HG02973 (cell line): ENCODE measurements at regions not wholly inside any gene's neighbourhood (a gene's known extent, or its start where the extent isn't known, plus 50 kb on each side); places are given as distances from the start of the nearest gene placed in this dataset.
A peak's percentile ranks its signal among the peaks of the same experiment; 100 is the strongest.
"Not testable (repeated sequence)": the region's sequence is repeated elsewhere in the genome, so short reads cannot be mapped to it uniquely, and the experiment has no call there.

Experiments
- ATAC-seq: cut with Tn5 transposase; IDR thresholded peaks from one replicate; pipeline ENCODE4 v1.9.1; 2021; ENCODE audit warnings: moderate library complexity; ENCODE audit not compliant: unreplicated experiment

DNA sequence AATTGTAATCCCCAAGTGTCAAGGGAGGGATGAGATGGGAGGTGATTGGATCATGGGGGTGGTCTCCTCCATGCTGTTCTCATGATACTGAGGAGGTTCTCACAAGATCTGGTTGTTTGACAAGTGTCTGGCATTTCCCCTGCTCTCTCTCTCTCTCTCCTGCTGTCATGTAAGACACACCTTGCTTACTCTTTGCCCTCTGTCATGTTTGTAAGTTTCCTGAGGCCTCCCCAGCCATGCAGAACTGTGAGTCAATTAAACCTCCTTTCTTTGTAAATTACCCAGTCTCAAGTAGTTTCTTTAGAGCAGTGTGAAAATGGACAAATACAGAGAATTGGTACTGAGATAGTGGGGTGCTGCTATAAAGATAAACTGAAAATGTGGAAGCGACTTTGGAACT is 207.9 kb downstream of the HINT1 start:
- no peak for ATAC-seq

DNA sequence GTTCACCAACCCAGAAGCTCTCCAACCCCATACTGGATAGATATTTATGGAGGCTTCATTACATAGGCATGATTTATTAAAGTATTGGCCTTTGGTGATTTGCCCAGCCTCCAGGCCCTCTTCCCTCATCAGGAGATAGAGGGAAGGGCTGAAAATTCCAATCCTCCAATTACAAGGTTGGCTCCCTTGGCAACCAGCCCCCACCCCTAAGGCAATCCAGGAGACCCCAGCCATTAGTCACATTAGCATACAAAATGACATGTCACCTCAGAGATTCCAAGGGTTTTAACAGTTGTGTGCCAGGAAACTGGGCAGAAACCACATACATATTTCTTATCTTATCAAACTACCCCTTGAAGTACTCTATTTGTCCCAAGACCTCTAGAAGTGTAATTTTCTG is 210.0 kb downstream of the HINT1 start:
- no peak for ATAC-seq

DNA sequence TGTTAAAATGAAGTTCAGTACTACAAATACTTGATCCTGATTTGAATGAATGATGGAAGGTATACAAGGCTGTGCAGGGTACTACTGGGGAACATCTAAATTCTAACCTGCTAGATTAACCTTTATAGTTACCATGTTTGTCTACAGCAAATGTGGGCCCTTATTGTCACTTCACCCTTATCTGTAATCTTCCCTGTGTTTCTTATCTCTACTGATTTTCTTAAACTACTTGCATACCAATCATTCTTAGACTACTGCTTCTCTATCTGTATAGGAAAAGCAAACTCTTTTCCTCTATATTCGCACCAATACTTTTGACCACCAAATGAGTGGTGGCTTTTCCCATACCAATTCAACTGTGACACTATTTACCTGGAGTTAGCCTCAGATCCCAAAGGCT is 210.7 kb downstream of the HINT1 start:
- no peak for ATAC-seq

DNA sequence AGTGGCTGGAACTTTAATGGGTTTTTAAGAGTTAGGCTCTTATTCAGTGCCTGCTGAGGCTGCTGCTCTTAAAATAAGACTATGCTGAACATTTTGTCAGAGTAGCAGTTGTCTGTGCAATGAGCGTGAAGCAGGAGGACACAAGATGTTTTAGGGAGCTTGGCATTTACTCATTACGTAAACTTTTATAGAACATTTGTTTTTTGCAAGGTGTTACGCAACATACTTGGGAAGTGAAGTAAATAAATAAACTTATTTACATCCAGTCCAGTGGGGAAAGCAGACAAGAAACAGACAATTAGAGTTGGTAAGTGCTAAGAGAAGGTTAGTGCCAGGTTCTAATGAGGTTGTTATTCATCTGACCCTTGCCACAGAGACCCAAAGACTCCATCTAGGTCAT is 226.0 kb downstream of the HINT1 start:
- no peak for ATAC-seq

DNA sequence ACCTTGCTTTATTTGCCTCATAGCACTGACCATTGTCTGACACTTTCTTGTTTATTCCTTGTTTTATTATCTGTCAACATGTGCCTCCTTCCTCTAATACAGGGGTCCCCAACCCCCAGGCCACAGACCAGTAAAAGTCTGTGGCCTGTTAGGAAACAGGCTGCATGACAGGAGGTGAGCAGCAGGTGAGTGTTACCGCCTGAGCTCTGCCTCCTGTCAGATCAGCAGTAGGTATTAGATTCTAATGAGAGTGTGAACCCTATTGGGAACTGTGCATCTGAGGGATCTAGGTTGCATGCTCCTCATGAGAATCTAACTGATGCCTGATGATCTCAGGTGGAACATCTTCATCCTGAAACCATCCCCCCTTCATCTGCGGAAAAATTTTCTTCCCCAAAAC is 228.0 kb downstream of the HINT1 start:
- no peak for ATAC-seq

DNA sequence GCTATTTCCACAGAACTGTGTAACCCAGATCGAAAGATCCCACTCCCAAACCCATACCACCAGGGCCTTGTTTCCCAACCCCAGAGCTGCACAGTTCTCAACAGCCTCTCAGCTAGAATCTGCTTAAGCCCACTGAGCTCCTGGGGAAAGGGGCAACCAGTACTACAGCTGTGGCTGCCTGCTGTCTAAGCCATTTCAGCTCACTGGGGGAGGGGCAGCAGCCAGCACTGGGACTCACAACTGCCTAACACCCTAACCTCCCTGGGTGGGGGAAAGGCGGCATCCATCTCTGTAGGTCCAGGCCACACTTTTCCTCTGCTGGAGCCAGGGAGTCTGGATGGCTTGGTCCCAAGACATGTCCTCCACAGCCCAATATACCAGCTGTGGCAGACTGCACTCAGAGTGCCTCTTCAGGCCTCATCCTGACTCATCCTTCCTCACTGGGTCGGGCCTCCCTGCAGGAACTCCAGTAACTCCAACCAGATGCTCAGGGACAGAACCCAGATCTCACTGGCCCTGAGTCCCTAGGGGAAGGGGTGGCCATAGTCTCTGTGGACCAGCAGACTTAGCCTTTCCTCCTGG is 241.4 kb downstream of the HINT1 start:
- no peak for ATAC-seq

DNA sequence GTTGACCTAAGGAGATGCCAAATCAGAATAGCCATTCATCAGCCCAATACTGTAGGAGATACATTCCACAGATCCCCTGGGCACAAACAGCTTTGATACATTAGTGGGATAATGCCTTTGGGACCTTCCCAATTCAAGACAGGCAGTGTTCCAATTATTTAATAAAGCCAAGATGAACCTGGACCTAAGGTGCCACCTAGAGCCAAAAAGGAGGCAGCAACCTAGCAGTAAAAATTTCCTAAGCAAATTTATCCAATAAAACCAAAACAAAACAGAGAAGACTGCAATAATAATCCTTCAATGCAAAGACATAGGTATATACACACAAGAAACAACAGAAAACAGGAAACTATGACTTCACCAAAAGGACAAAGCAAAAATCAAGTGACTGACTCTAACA is 253.0 kb downstream of the HINT1 start:
- ATAC-seq = no peak

DNA sequence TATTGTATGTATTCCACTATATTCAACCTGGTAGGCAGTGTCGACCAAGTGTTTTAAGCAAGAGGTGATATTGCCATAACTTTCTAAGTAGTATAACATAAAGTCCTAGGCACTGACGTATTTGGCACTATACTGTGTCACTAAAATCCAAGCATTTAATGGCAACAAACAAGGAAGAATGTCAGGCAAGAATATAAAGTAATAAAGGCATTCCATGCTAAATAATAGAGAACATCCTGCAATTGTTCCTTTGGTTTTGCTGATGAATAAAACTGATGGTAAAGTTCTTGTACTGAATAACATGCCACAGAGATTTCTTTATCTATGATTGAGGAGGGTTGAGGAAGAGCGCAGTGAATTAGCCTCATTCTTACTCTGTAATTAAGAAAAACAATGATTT is 256.9 kb downstream of the HINT1 start:
- ATAC-seq = no peak

DNA sequence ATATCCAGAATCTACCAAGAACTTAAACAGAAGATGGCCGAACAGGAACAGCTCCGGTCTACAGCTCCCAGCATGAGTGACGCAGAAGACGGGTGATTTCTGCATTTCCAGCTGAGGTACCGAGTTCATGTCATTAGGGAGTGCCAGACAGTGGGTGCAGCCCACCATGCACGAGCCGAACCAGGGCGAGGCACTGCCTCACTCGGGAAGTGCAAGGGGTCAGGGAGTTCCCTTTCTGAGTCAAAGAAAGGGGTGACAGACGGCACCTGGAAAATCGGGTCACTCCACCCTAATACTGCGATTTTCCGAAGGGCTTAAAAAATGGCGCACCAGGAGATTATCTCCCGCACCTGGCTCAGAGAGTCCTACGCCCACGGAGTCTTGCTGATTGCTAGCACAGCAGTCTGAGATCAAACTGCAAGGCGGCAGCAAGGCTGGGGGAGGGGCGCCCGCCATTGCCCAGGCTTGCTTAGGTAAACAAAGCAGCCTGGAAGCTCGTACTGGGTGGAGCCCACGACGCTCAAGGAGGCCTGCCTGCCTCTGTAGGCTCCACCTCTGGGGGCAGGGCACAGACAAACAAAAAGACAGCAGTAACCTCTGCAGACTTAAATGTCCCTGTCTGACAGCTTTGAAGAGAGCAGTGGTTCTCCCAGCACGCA is 267.4 kb downstream of the HINT1 start:
- not testable (repeated sequence) for ATAC-seq

DNA sequence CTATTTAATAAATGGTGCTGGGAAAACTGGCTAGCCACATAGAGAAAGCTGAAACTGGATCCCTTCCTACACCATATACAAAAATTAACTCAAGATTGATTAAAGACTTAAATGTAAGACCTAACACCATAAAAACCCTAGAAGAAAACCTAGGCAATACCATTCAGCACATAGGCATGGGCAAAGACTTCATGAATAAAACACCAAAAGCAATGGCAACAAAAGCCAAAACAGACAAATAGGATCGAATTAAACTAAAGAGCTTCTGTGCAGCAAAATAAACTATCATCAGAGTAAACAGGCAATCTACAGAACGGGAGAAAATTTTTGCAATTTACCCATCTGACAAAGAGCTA is 267.9 kb downstream of the HINT1 start:
- ATAC-seq = not testable (repeated sequence)

DNA sequence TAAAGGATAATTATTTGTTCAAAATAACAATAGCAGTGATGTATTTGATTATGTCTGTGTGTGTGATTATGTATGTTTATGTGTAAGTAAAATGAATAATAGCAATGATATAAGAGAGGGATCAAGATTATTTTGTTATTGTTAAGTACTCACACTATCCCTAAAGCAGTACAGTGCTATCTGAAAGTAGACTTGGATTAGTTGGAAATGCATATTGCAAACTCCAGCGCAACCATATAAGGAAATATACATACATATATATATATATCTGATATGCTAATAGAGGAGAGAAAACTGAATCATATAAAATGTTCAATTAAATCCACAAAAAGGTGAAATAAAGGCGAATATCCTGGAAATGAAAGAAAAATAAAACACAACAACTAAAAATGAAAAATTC is 268.4 kb downstream of the HINT1 start:
- ATAC-seq = no peak

DNA sequence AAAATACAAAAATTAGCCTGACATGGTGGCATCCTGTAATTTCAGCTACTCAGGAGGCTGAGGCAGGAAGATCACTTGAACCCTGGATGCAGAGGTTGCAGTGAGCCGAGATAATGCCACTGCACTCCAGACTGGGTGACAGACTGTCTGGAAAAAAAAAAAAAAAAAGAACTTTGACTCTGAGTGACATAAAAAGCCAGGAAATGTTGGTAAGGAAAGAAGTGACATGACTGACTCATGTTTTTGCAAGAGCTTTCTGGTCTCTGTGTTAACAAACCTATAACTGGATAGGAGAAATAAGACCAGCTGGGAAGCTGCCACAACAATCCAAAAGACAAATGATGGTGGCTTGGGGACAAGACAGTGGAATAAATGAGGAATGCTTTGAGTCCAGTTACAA is 272.1 kb downstream of the HINT1 start:
- no peak for ATAC-seq

DNA sequence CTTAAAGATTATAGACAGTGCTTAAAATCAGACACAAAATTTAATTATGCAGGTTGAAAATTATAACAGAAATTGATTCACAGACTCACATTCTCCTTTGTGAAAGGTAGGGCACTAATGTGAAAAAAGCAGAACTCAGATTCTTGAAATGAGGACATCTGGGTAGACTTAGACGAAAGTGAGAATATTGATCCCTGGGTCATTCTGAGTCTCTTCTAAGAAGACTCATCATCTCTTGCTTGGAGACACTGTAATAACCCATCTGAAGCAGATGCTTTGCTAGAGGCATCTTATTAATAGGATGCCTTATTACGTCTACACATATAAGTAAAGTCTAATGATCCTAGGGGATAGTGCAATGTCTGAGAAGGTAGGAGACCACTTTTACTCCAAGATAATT is 274.4 kb downstream of the HINT1 start:
- ATAC-seq = no peak

DNA sequence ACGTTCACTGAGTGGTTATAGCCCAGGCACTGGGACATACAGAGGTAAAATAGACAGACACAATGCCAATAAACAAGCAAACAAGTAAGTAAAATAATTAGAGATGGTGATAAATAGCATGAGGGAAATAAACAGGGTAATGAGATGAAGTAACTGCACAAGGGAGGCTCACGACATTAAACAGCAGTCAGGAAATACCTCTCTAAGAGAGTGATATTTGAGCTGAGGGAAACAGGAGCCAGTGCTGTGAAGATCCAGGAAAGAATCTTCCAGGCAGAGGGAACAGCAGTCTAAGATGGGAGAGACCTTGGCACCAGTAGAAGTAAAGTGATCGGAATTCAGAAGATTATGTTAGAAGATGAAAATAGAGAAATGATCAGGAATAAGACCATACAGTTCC is 279.4 kb downstream of the HINT1 start:
- no peak for ATAC-seq

DNA sequence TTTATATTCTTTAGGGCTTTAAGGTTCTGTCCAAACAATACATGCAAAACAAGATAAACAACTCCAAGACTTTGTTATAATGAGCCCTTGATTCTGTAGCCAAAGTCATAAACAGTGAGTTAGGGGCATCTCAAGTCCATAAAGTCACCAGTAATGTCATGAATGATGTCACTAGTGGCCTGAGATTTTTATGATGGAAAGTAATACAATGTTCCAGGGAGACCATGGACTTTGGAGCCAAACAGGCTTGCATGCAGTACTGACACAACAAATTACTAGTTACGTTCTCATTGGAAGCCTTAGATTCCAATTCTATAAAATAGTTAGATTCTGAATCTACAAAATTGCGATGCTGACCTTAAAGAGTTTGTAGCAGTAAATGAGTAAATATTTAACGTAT is 280.0 kb downstream of the HINT1 start:
- no peak for ATAC-seq

DNA sequence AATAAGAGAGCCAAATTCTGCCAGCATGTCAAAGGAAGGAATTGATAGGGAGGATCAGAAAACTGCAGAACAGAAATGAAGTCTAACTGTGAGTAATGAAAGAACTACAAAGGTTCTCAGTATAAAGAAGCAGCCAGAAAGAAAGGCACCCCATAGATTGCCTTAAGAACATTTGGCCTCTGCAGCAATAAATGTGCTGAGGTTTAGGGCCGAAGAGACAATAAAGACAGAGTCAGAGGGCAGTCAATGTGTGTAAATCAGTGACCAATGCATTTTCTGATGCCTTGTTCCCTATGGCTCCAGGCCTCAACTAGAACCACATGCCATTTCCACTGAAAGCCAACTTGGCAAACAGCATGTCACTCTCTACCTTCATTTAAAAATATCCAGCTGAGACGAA is 281.0 kb downstream of the HINT1 start:
- ATAC-seq = no peak

DNA sequence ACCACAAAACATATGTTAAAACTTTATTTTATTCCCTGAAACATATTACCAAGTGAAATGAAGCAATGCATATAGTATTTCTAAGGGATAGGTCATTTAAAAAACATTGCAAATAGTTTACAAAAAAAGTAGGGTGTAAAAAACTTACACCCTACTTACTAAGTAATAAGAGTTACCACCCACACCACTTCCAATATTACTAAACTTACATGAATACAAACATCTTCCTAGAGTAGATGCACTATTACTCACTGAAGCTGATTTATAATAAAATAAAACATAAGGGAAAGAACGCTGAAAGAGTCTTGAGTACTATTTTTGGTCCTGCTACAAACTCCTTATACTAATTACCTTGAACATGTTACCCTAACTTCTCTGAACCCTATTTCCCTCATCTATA is 289.4 kb downstream of the HINT1 start:
- ATAC-seq = no peak

DNA sequence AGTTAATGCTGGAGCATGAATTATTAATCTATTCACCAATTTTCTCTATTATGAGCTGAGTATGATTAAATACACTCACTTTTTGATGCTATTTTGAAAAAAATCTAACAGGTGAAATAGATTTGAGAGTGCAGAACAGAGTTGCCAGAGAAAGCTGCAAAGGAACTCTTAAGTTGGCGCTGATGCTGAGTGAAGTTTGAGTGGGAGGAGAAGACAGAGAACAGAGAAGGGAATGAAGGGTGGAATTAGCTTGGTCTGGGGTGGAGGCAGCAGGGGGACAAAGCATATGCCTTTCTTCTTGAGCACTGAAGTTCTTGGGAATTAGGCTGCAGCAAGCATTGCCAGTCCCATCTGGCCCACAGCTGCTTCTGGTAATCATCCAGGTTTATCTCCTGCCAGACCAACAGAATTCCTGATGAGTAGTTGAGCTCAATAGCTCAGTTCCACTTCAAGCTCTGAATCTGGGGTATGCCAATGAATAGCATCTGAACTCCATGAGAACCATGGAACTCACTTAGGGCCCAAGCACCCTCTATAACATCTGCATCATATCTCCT is 290.1 kb downstream of the HINT1 start:
- ATAC-seq = no peak

DNA sequence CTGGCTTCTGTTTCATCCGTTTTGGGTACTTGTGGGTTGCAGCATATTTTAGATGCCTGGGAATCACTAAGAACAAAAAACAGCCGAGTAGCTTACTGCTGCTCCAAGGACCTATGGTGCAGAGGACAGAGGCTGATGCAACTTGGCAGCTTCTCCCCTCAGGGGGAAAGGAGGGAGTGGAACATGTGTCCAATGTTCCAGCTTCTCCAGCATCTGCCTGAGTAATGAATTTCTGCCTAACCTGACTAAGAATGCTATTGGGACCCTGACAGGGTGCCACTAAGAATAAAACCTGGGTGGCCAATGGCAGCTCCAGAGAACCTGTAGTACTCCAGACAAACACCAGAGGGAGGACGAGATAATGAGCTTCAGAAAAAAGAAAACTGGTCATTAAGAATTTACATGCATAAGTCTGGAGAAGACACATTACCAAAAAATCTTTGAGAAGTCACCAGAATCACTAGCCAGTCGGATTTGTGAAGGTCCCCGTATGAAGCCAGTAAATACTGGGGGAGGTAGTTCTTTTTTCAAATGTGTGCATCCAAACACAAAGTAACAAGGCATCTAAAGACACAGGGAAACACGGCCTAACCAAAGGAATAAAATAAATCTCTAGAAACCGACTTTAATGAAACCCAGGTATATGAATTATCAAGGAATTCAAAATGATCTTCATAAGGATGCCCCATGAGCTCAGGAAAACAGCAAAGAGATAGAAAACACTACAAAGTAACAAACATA is 293.5 kb downstream of the HINT1 start:
- peak; percentile 72 for ATAC-seq

DNA sequence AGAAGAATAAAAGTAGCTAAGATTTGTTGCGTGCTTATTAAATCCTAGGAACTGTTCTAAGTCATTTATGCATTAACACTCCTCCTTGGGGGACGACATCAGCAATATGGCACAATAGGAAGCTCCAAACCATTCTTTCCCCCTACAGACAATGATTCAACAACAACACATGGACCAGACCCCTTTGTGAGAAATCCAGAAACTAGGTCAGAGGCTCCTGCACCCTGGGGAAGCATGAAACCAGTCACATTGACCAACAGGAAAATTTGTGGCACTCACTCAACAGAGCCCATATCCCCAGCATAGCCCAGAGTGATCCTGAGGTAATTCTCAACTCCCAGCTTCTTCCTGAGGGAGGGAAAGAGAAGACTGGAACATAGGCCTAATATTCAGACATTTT is 294.4 kb downstream of the HINT1 start:
- no peak for ATAC-seq

DNA sequence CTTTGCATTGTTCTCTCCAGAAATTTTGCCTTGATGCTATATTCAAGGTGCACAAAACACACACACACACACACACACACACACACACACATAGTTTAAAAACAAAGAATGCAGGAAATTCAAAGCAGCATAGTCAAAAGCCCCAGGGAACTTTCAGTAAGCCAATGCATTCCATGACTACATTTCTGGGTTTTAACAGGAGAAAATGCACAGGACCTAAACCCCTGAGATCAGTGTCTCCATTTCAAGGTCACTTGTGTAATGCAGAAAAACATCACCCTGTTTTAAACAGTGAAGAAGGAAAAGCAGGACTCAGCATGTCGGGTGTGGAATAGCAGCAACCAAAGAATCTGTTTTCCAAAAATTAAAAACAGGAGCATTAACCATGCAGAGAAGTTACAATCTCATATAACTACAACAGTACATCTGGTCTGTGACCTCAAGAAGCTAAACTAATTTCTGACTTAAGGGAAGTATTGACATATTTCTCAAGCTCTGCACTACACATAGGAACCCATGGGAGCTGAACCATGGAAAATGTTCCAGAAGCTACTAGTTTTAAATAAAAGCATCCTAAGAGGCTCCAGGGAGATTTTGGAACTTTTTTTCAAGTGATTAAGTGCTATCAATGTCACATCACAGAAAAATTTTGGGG is 296.7 kb downstream of the HINT1 start:
- no peak for ATAC-seq
